WERI-Rb-1 (cell line): ENCODE measurements at regions not wholly inside any gene's neighbourhood (a gene's known extent, or its start where the extent isn't known, plus 50 kb on each side); places are given as distances from the start of the nearest gene placed in this dataset.

Source experiments
- DNase-seq: peaks from one replicate; pipeline ENCODE4 v3.0.0-alpha.2; 2020
- H3K27ac ChIP-seq: fragments of 250-450 bp; sonication (Bioruptor Pico); 2 replicates; pipeline ENCODE4 v1.5.1; 2020; ENCODE audit warnings: mild to moderate bottlenecking, moderate library complexity
- H3K27me3 ChIP-seq: fragments of 250-450 bp; sonication (Bioruptor Pico); 2 replicates; pipeline ENCODE4 v1.5.1; 2021; ENCODE audit warnings: mild to moderate bottlenecking, low read depth, moderate library complexity; ENCODE audit not compliant: insufficient read depth, severe bottlenecking
- H3K36me3 ChIP-seq: fragments of 250-450 bp; sonication (Bioruptor Pico); 2 replicates; pipeline ENCODE4 v1.5.1; 2020; ENCODE audit warnings: mild to moderate bottlenecking, moderate library complexity
- H3K4me3 ChIP-seq: 2 replicates; pipeline ENCODE4 v1.5.1; 2011; ENCODE audit warnings: low read depth, mild to moderate bottlenecking, control low read depth, low read length
- H3K9me3 ChIP-seq: fragments of 250-450 bp; sonication (Bioruptor Pico); 2 replicates; pipeline ENCODE4 v1.5.1; 2021; ENCODE audit warnings: mild to moderate bottlenecking, moderate library complexity; ENCODE audit not compliant: severe bottlenecking
- TF ChIP-seq, protein P1 (sequence below): IDR thresholded peaks from 2 replicates; pipeline ENCODE4 v1.5.1; 2011; ENCODE audit warnings: low read depth, mild to moderate bottlenecking, control low read depth, inconsistent platforms, low read length

DNA sequence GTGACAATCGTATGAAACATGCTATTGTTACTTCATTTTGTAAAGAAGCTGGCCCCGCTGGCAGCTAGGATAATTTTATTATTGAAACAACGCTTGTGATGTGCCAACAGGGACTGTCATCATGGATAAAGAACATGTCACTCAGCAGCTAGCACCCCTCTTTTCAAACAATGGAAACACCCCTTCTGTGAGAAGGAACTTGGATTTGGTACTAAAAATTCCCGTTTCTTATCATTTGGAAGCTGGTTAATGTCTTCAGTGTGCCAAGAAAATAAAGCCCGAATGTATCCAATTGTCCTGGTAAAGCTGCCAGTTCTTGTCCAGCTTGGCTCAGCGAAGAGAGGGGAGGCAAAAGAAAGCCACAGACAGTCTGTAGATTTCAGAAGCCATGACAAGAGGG lies 186.6 kb downstream of the PHLDA1 start:
- no peaks in the 10 kb centered on the region for H3K27me3 ChIP-seq
- no peak overlapping the region for H3K27ac ChIP-seq
- TF ChIP-seq, protein P1, sequence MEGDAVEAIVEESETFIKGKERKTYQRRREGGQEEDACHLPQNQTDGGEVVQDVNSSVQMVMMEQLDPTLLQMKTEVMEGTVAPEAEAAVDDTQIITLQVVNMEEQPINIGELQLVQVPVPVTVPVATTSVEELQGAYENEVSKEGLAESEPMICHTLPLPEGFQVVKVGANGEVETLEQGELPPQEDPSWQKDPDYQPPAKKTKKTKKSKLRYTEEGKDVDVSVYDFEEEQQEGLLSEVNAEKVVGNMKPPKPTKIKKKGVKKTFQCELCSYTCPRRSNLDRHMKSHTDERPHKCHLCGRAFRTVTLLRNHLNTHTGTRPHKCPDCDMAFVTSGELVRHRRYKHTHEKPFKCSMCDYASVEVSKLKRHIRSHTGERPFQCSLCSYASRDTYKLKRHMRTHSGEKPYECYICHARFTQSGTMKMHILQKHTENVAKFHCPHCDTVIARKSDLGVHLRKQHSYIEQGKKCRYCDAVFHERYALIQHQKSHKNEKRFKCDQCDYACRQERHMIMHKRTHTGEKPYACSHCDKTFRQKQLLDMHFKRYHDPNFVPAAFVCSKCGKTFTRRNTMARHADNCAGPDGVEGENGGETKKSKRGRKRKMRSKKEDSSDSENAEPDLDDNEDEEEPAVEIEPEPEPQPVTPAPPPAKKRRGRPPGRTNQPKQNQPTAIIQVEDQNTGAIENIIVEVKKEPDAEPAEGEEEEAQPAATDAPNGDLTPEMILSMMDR = no peak
- H3K9me3 ChIP-seq = peaks cover 14% of the 10 kb centered on the region
- DNase-seq = no peak
- no peak overlapping the region for H3K4me3 ChIP-seq
- no peaks in the 10 kb centered on the region for H3K36me3 ChIP-seq

DNA sequence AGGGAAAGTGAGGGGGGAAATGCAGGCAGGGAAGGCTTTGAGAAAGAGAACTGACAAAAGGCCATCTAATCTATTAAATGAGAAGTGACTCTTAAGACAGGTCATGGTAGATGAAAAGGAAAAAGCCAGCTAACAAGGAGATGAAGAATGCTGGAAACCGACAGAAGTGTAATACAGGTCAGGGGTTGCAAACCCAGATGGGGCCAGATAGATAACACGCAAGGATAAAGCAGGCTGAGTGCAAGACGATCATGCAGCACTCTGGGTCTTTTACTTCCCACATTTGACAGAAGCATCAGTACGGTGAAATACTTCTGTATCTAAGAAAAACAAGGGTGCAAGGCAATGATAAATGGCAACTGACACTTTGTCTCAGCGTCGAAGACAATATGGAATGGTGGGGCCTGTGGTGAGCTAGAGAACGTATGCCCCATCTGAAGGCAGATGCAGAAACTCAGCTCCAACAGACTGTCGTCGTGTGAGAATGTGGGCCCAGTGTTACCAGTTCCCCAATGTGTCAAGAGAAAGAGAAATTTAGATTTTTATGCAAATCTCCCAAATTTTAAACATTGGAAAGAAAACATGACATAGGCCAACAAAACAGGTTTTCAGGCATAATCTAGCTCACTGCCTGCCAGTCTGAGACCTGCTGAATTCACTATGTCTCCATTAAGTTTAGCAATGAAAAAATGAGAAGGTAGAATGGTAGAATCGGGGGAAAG lies 187.4 kb downstream of the PHLDA1 start:
- peaks cover 14% of the 10 kb centered on the region for H3K9me3 ChIP-seq
- TF ChIP-seq, protein P1 = no peak

DNA sequence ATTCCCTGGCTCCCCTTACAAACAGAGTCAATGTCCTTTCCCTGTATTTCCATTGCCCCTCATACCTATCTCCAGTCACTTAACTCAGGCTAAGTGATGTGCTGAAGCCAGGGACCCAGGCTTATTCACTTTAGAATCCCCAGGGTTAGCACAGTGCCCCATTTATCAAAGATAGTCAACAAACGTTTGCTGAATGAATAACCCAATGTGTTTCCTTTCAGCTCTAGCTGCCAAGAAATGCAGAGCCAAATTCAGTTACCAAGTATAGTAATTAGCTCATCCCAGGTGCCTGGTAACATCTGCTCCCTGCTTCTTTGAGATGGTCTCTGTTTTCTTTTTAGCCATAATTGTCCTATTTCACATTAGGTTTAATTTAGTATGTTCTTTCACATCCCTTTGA lies 189.5 kb downstream of the PHLDA1 start:
- no peak for DNase-seq
- Histone ChIP-seq H3K27ac (no peak overlapping the region), H3K36me3 (no peaks in the 10 kb centered on the region), H3K4me3 (no peak overlapping the region), H3K9me3 (peaks cover 14% of the 10 kb centered on the region), H3K27me3 (no peaks in the 10 kb centered on the region)
- TF ChIP-seq, protein P1 = no peak

More for the DNA sequence above, 187.4 kb downstream of the PHLDA1 start:
- DNase-seq = no peak
- Histone ChIP-seq H3K27ac (no peak overlapping the region), H3K27me3 (no peaks in the 10 kb centered on the region), H3K36me3 (no peaks in the 10 kb centered on the region), H3K4me3 (no peak overlapping the region)

DNA sequence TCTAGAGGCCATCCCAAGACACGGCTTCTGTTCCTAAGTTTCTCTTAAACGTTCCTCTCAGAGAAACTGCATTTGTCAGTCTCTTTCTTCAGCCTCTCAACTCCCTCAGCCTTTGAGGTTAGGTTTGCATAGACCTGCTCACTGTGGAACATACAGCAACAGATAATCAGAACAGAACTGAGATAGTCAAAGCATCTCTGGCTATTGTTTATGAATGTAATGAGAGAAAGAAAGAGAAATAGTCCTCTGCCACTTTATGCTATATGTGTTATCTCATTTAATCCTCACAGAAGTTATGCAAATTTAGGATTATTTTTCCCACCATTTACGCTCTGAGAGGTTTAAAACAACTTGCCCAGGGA lies 190.6 kb downstream of the PHLDA1 start:
- DNase-seq = no peak
- Histone ChIP-seq H3K27me3 (no peaks in the 10 kb centered on the region), H3K27ac (no peak overlapping the region), H3K9me3 (peaks cover 6% of the 10 kb centered on the region), H3K36me3 (no peaks in the 10 kb centered on the region), H3K4me3 (no peak overlapping the region)
- TF ChIP-seq, protein P1 = no peak

- Histone ChIP-seq H3K27ac (peak overlapping the region; percentile 85), H3K4me3 (no peak overlapping the region), H3K9me3 (no peaks in the 10 kb centered on the region), H3K27me3 (no peaks in the 10 kb centered on the region), H3K36me3 (no peaks in the 10 kb centered on the region)
- TF ChIP-seq, protein P1 = no peak
- no peak for DNase-seq
These were observed 193.3 kb downstream of the PHLDA1 start for GRCh38 chr12:75838309-75838708.

GRCh38 chr12:75837700-75838099 lies 193.9 kb downstream of the PHLDA1 start:
- no peaks in the 10 kb centered on the region for H3K27me3 ChIP-seq
- no peaks in the 10 kb centered on the region for H3K36me3 ChIP-seq
- no peak overlapping the region for H3K4me3 ChIP-seq
- H3K27ac ChIP-seq = peak overlapping the region; percentile 85
- no peaks in the 10 kb centered on the region for H3K9me3 ChIP-seq
- TF ChIP-seq, protein P1 = no peak
- DNase-seq = peak; percentile 93
